Activated CD4-positive, alpha-beta memory T cell treated with anti-CD3 and anti-CD28 coated beads, Interleukin-2, amount 10 ng/mL, durations not matched to agents 7 days and 5 days (primary cell): ENCODE measurements at regions not wholly inside any gene's neighbourhood (a gene's known extent, or its start where the extent isn't known, plus 50 kb on each side); places are given as distances from the start of the nearest gene placed in this dataset.

Experiments
- CTCF ChIA-PET: fragments of 350-600 bp; sonication (Branson Sonifier 250); formaldehyde crosslinking; loops from one replicate; lab custom pipeline; 2021; ENCODE audit warnings: antibody characterized with exemption, inconsistent platforms; lab: Charles Lee
- POLR2A ChIA-PET: fragments of 350-600 bp; sonication (Branson Sonifier 250); formaldehyde crosslinking; loops from one replicate; lab custom pipeline; 2021; ENCODE audit warnings: antibody characterized with exemption; lab: Charles Lee
- DNase-seq: peaks from one replicate; pipeline ENCODE4 v3.0.0-alpha.2; 2020
- H3K27ac Mint-ChIP-seq: one replicate; pipeline ENCODE4 v1.8.0; 2021; ENCODE audit warnings: mild to moderate bottlenecking, mixed read lengths
- H3K27me3 Mint-ChIP-seq: one replicate; pipeline ENCODE4 v1.8.0; 2021; ENCODE audit warnings: mixed read lengths
- H3K36me3 Mint-ChIP-seq: one replicate; pipeline ENCODE4 v1.8.0; 2021; ENCODE audit warnings: low read depth, mixed read lengths
- H3K4me1 Mint-ChIP-seq: one replicate; pipeline ENCODE4 v1.8.0; 2021; ENCODE audit warnings: mixed read lengths
- H3K4me3 Mint-ChIP-seq: one replicate; pipeline ENCODE4 v1.8.0; 2021; ENCODE audit warnings: mild to moderate bottlenecking, mixed read lengths
- H3K9me3 Mint-ChIP-seq: one replicate; pipeline ENCODE4 v1.8.0; 2021; ENCODE audit warnings: mixed read lengths

- no peak for DNase-seq
- H3K4me3 Mint-ChIP-seq: no peak overlapping the region
Observed at GRCh38 chr13:34547929-34548328, 394.1 kb upstream of the NBEA start.

GRCh38 chr13:34553376-34553775, 388.7 kb upstream of the NBEA start:
- DNase-seq: no peak
- ChIA-PET CTCF (no interaction called here), POLR2A (no interaction called here)
- no peak overlapping the region for H3K4me3 Mint-ChIP-seq
- H3K36me3 Mint-ChIP-seq: no peaks in the 10 kb centered on the region
- no peaks in the 10 kb centered on the region for H3K4me1 Mint-ChIP-seq
- no peaks in the 10 kb centered on the region for H3K27me3 Mint-ChIP-seq
- H3K27ac Mint-ChIP-seq: no peak overlapping the region
- peaks cover 2% of the 10 kb centered on the region for H3K9me3 Mint-ChIP-seq

More at GRCh38 chr13:34547929-34548328, 394.1 kb upstream of the NBEA start:
- ChIA-PET CTCF (no interaction called here), POLR2A (no interaction called here)
- Mint-ChIP-seq H3K27ac (no peak overlapping the region), H3K36me3 (no peaks in the 10 kb centered on the region), H3K27me3 (no peaks in the 10 kb centered on the region), H3K4me1 (no peaks in the 10 kb centered on the region), H3K9me3 (peaks cover 4% of the 10 kb centered on the region)

- Mint-ChIP-seq H3K4me1 (no peaks in the 10 kb centered on the region), H3K4me3 (no peak overlapping the region), H3K27ac (no peak overlapping the region), H3K36me3 (no peaks in the 10 kb centered on the region), H3K27me3 (no peaks in the 10 kb centered on the region), H3K9me3 (no peaks in the 10 kb centered on the region)
- ChIA-PET POLR2A (no interaction called here), CTCF (no interaction called here)
- DNase-seq: no peak
Observed at GRCh38 chr13:34555988-34556387, 386.1 kb upstream of the NBEA start.

GRCh38 chr13:34561033-34561432, 381.0 kb upstream of the NBEA start:
- H3K27me3 Mint-ChIP-seq: no peaks in the 10 kb centered on the region
- H3K4me3 Mint-ChIP-seq: no peak overlapping the region
- no peak for DNase-seq
- CTCF ChIA-PET: no interaction called here
- no peak overlapping the region for H3K27ac Mint-ChIP-seq
- POLR2A ChIA-PET: no interaction called here
- peaks cover 3% of the 10 kb centered on the region for H3K9me3 Mint-ChIP-seq
- no peaks in the 10 kb centered on the region for H3K4me1 Mint-ChIP-seq
- no peaks in the 10 kb centered on the region for H3K36me3 Mint-ChIP-seq

- Mint-ChIP-seq H3K27me3 (no peaks in the 10 kb centered on the region), H3K9me3 (peaks cover 6% of the 10 kb centered on the region), H3K27ac (no peak overlapping the region), H3K36me3 (no peaks in the 10 kb centered on the region), H3K4me1 (no peaks in the 10 kb centered on the region), H3K4me3 (no peak overlapping the region)
- ChIA-PET POLR2A (no interaction called here), CTCF (no interaction called here)
- DNase-seq: no peak
Observed at GRCh38 chr13:34567597-34567996, 374.5 kb upstream of the NBEA start.

- CTCF ChIA-PET: no interaction called here
- POLR2A ChIA-PET: no interaction called here
- no peaks in the 10 kb centered on the region for H3K36me3 Mint-ChIP-seq
- no peak overlapping the region for H3K4me3 Mint-ChIP-seq
- no peak overlapping the region for H3K27ac Mint-ChIP-seq
- no peaks in the 10 kb centered on the region for H3K4me1 Mint-ChIP-seq
- DNase-seq: no peak
- H3K9me3 Mint-ChIP-seq: peaks cover 6% of the 10 kb centered on the region
- no peaks in the 10 kb centered on the region for H3K27me3 Mint-ChIP-seq
Observed at GRCh38 chr13:34570698-34571353, 371.2 kb upstream of the NBEA start.

GRCh38 chr13:34571716-34572115, 370.4 kb upstream of the NBEA start:
- H3K36me3 Mint-ChIP-seq: no peaks in the 10 kb centered on the region
- H3K9me3 Mint-ChIP-seq: peaks cover 3% of the 10 kb centered on the region
- no peaks in the 10 kb centered on the region for H3K4me1 Mint-ChIP-seq
- ChIA-PET CTCF (no interaction called here), POLR2A (no interaction called here)
- no peak overlapping the region for H3K27ac Mint-ChIP-seq
- no peak overlapping the region for H3K4me3 Mint-ChIP-seq
- DNase-seq: no peak
- no peaks in the 10 kb centered on the region for H3K27me3 Mint-ChIP-seq

GRCh38 chr13:34577051-34577450, 365.0 kb upstream of the NBEA start:
- no peak for DNase-seq
- ChIA-PET CTCF (no interaction called here), POLR2A (no interaction called here)
- Mint-ChIP-seq H3K9me3 (peaks cover 3% of the 10 kb centered on the region), H3K4me3 (no peak overlapping the region), H3K36me3 (no peaks in the 10 kb centered on the region), H3K27ac (no peak overlapping the region), H3K4me1 (no peaks in the 10 kb centered on the region), H3K27me3 (no peaks in the 10 kb centered on the region)

- Mint-ChIP-seq H3K4me3 (no peak overlapping the region), H3K4me1 (no peaks in the 10 kb centered on the region), H3K27ac (no peak overlapping the region), H3K36me3 (no peaks in the 10 kb centered on the region), H3K9me3 (peaks cover 3% of the 10 kb centered on the region), H3K27me3 (no peaks in the 10 kb centered on the region)
- ChIA-PET CTCF (no interaction called here), POLR2A (no interaction called here)
- DNase-seq: no peak
Observed at GRCh38 chr13:34578471-34578870, 363.6 kb upstream of the NBEA start.

- H3K27me3 Mint-ChIP-seq: no peaks in the 10 kb centered on the region
Observed at GRCh38 chr13:34578917-34579316, 363.2 kb upstream of the NBEA start.

GRCh38 chr13:34583181-34583580, 358.9 kb upstream of the NBEA start:
- CTCF ChIA-PET: no interaction called here
- Mint-ChIP-seq H3K36me3 (no peaks in the 10 kb centered on the region), H3K4me1 (no peaks in the 10 kb centered on the region), H3K9me3 (peaks cover 4% of the 10 kb centered on the region), H3K27me3 (no peaks in the 10 kb centered on the region), H3K27ac (no peak overlapping the region), H3K4me3 (no peak overlapping the region)
- POLR2A ChIA-PET: no interaction called here
- no peak for DNase-seq

More at GRCh38 chr13:34578917-34579316, 363.2 kb upstream of the NBEA start:
- no peaks in the 10 kb centered on the region for H3K4me1 Mint-ChIP-seq
- H3K4me3 Mint-ChIP-seq: no peak overlapping the region
- ChIA-PET CTCF (no interaction called here), POLR2A (no interaction called here)
- DNase-seq: no peak
- H3K36me3 Mint-ChIP-seq: no peaks in the 10 kb centered on the region
- peaks cover 3% of the 10 kb centered on the region for H3K9me3 Mint-ChIP-seq
- H3K27ac Mint-ChIP-seq: no peak overlapping the region

GRCh38 chr13:34587576-34587975, 354.5 kb upstream of the NBEA start:
- Mint-ChIP-seq H3K36me3 (no peaks in the 10 kb centered on the region), H3K4me1 (no peaks in the 10 kb centered on the region), H3K9me3 (peaks cover 4% of the 10 kb centered on the region), H3K4me3 (no peak overlapping the region), H3K27ac (no peak overlapping the region), H3K27me3 (no peaks in the 10 kb centered on the region)
- no peak for DNase-seq
- ChIA-PET POLR2A (no interaction called here), CTCF (no interaction called here)

- Mint-ChIP-seq H3K36me3 (no peaks in the 10 kb centered on the region), H3K27ac (no peak overlapping the region), H3K4me3 (no peak overlapping the region), H3K4me1 (no peaks in the 10 kb centered on the region), H3K27me3 (no peaks in the 10 kb centered on the region), H3K9me3 (peaks cover 4% of the 10 kb centered on the region)
- ChIA-PET POLR2A (no interaction called here), CTCF (no interaction called here)
- DNase-seq: no peak
Observed at GRCh38 chr13:34588362-34588761, 353.7 kb upstream of the NBEA start.

GRCh38 chr13:34589581-34589980, 352.5 kb upstream of the NBEA start:
- Mint-ChIP-seq H3K27me3 (no peaks in the 10 kb centered on the region), H3K4me1 (no peaks in the 10 kb centered on the region), H3K4me3 (no peak overlapping the region), H3K27ac (no peak overlapping the region), H3K9me3 (peaks cover 4% of the 10 kb centered on the region), H3K36me3 (no peaks in the 10 kb centered on the region)
- DNase-seq: no peak
- POLR2A ChIA-PET: no interaction called here
- CTCF ChIA-PET: no interaction called here
